ENCODE measurements at regions not wholly inside any gene's neighbourhood (a gene's known extent, or its start where the extent isn't known, plus 50 kb on each side); places are given as distances from the start of the nearest gene placed in this dataset.

DNA sequence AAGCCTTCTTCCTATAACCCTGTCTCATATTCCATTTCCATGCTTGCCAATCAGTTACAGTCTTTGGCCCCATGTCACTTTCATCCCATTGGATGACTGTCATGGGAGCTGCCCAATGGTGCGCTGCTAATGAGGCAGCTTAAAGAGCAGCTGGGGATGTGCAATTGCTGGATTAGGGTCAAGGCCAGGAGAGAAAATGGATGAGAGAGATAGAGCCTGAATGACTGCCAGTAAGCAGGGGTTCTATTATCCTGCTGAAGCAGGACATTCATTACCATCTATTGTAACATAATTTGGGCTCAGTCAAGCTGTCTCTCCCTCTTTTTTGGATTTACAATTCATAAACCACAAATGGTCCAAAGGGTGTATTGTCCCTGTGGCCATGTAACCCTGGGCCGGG, 909.0 kb downstream of the CENPC start:
- H3K9me3 ChIP-seq (ENCODE audit: control insufficient read depth, low read length) = no peaks in the 10 kb centered on the region
- no peaks in the 10 kb centered on the region for H3K4me1 ChIP-seq (ENCODE audit: control insufficient read depth, insufficient read depth, low read length, poor library complexity, severe bottlenecking)
- H3K36me3 ChIP-seq (ENCODE audit: control insufficient read depth, insufficient read depth, low read length) = no peaks in the 10 kb centered on the region
- H3K4me3 ChIP-seq (ENCODE audit: extremely low read depth, insufficient read depth, low read length, poor library complexity, severe bottlenecking) = no peak overlapping the region
- WGBS, 2 experiments (ENCODE audit: insufficient coverage in 2 of 2) = 100% methylated on average over 1 of the region's 2 CpGs; no CpG with 5 or more reads in 1 of the 2 experiments
- H3K27ac ChIP-seq (ENCODE audit: low read depth, low read length, severe bottlenecking) = no peak overlapping the region

DNA sequence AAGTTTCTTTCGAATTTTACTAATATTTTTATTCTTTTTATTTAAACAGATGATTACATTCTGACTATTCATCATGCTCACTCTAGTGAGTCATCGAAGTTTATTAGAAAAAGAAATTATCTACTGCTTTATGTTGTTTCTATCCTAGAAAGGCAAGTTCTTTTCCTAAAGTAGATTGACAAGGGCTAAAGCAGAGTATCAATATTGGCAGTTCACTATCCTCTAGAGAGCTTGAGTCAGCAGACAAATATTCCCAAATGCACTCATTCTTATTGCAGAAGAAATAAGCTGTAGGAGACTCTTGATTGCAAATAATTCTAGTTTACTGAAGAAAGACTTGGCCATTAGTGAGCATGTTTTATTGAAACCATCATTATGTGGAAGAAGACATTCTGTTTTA, 911.8 kb downstream of the CENPC start:
- Histone ChIP-seq H3K27ac (ENCODE audit: low read depth, low read length, severe bottlenecking) (no peak overlapping the region), H3K36me3 (ENCODE audit: control insufficient read depth, insufficient read depth, low read length) (no peaks in the 10 kb centered on the region), H3K4me3 (ENCODE audit: extremely low read depth, insufficient read depth, low read length, poor library complexity, severe bottlenecking) (no peak overlapping the region), H3K4me1 (ENCODE audit: control insufficient read depth, insufficient read depth, low read length, poor library complexity, severe bottlenecking) (no peaks in the 10 kb centered on the region), H3K9me3 (ENCODE audit: control insufficient read depth, low read length) (no peaks in the 10 kb centered on the region)
- WGBS, 2 experiments (ENCODE audit: insufficient coverage in 2 of 2) = no CpG with 5 or more reads among the region's 2 CpGs

DNA sequence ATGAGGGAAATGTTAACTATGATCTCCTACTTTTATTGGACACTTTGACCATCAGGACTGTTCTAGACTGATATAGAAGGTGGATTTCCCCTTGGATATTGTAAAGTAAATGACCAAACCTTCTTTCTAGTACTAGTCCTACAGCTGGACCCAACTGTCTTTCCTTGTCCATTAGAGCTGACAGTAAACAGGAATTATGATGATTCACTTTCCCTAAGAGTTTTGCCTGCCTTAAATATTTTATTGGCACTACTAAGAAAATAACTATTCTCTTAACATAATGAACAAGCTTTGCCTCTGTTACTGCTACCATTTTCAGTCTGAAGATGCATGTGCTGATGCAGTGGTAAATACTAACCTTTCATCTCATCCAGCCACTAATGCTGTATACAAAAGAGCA, 915.4 kb downstream of the CENPC start:
- no peaks in the 10 kb centered on the region for H3K4me1 ChIP-seq (ENCODE audit: control insufficient read depth, insufficient read depth, low read length, poor library complexity, severe bottlenecking)
- no peak overlapping the region for H3K27ac ChIP-seq (ENCODE audit: low read depth, low read length, severe bottlenecking)
- H3K9me3 ChIP-seq (ENCODE audit: control insufficient read depth, low read length) = no peaks in the 10 kb centered on the region
- no peaks in the 10 kb centered on the region for H3K36me3 ChIP-seq (ENCODE audit: control insufficient read depth, insufficient read depth, low read length)
- no peak overlapping the region for H3K4me3 ChIP-seq (ENCODE audit: extremely low read depth, insufficient read depth, low read length, poor library complexity, severe bottlenecking)

DNA sequence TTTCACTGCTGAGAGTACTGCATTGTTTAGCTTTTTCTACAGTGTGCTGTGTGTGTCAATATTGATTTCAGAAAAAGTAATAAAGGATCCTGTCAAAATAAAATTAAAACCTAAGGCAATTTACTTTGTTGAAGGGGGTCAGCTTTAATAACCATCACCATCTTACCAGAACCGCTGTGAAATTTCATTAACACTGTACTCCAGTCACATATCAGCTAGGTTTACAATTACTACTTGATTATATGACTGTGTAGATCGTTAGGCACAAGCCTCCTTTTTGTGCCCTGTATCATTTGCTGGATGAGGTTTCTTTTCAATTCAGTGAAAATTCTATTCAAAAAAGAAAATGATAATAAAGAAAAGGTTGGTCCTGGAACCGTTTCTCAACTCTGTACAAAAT, 917.2 kb downstream of the CENPC start:
- H3K36me3 ChIP-seq (ENCODE audit: control insufficient read depth, insufficient read depth, low read length) = no peaks in the 10 kb centered on the region
- no peaks in the 10 kb centered on the region for H3K9me3 ChIP-seq (ENCODE audit: control insufficient read depth, low read length)
- no peak overlapping the region for H3K27ac ChIP-seq (ENCODE audit: low read depth, low read length, severe bottlenecking)
- H3K4me3 ChIP-seq (ENCODE audit: extremely low read depth, insufficient read depth, low read length, poor library complexity, severe bottlenecking) = no peak overlapping the region
- H3K4me1 ChIP-seq (ENCODE audit: control insufficient read depth, insufficient read depth, low read length, poor library complexity, severe bottlenecking) = no peaks in the 10 kb centered on the region
- no CpG with 5 or more reads among the region's 3 CpGs for WGBS, 2 experiments (ENCODE audit: insufficient coverage in 2 of 2)

DNA sequence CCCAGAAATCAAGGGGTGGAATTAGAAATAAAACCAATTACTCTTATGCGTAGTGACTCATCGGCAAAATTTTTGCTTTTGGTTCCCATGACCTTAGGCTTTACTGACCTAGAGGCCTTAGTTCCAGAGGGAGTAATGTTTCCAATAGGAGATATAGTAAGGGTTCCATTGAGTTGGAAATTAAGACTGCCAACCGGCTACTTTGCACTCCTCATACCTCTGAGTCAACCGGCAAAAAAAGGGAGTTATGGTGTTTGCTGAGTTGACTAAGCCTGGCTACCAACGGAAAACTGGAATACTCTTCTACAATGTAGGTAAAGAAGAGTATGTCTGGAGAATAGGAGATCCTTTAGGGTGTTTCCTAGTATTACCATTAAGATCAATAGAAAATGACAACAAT, 919.8 kb downstream of the CENPC start:
- 80% methylated on average over 1 of the region's 5 CpGs; no CpG with 5 or more reads in 1 of the 2 experiments for WGBS, 2 experiments (ENCODE audit: insufficient coverage in 2 of 2)
- no peak overlapping the region for H3K4me3 ChIP-seq (ENCODE audit: extremely low read depth, insufficient read depth, low read length, poor library complexity, severe bottlenecking)
- H3K27ac ChIP-seq (ENCODE audit: low read depth, low read length, severe bottlenecking) = no peak overlapping the region
- H3K4me1 ChIP-seq (ENCODE audit: control insufficient read depth, insufficient read depth, low read length, poor library complexity, severe bottlenecking) = no peaks in the 10 kb centered on the region
- no peaks in the 10 kb centered on the region for H3K36me3 ChIP-seq (ENCODE audit: control insufficient read depth, insufficient read depth, low read length)
- H3K9me3 ChIP-seq (ENCODE audit: control insufficient read depth, low read length) = no peaks in the 10 kb centered on the region

DNA sequence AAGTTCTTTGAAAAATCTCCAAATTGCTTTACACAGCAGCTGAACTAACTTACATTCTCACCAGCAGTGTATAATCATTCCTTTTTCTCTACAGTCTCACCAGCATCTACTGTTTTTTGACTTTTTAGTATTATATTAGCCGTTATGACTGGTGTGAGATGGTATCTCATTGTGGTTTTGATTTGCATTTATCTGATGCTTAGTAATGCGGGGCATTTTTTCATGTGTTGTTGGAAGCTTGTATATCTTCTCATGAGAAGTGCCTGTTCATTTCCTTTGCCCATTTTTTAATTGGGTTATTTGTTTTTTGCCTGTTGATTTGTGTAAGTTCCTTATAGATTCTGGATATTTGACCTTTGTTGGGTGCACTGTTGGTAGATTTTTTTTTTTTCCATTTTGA, 931.7 kb downstream of the CENPC start:
- no peak overlapping the region for H3K27ac ChIP-seq (ENCODE audit: low read depth, low read length, severe bottlenecking)
- H3K36me3 ChIP-seq (ENCODE audit: control insufficient read depth, insufficient read depth, low read length) = no peaks in the 10 kb centered on the region
- no peaks in the 10 kb centered on the region for H3K4me1 ChIP-seq (ENCODE audit: control insufficient read depth, insufficient read depth, low read length, poor library complexity, severe bottlenecking)
- 96 to 100% methylated on average over 1 to 2 of the region's 2 CpGs for WGBS, 2 experiments (ENCODE audit: insufficient coverage in 2 of 2)
- H3K9me3 ChIP-seq (ENCODE audit: control insufficient read depth, low read length) = peaks cover 7% of the 10 kb centered on the region
- H3K4me3 ChIP-seq (ENCODE audit: extremely low read depth, insufficient read depth, low read length, poor library complexity, severe bottlenecking) = no peak overlapping the region

DNA sequence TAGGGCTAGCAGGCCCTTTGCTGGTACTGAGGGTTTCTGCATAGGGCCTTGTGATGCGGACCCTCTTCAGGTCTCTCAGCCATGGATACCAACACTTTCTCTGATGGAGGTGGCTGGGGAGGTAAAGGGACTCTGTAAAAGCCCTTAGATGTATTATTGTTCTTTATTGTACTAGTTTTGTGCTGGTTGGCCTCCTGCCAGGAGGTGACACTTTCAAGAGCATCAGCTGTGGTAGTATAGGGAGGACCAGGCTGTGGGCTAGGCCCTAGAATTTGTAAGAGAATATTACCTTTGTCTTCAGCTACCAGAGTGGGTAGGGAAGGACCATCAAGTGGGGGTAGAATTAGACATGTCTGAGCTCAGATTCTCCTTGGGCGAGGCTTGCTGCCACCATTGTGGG, 936.3 kb downstream of the CENPC start:
- no peak overlapping the region for H3K27ac ChIP-seq (ENCODE audit: low read depth, low read length, severe bottlenecking)
- H3K4me1 ChIP-seq (ENCODE audit: control insufficient read depth, insufficient read depth, low read length, poor library complexity, severe bottlenecking) = no peaks in the 10 kb centered on the region
- H3K36me3 ChIP-seq (ENCODE audit: control insufficient read depth, insufficient read depth, low read length) = no peaks in the 10 kb centered on the region
- no peak overlapping the region for H3K4me3 ChIP-seq (ENCODE audit: extremely low read depth, insufficient read depth, low read length, poor library complexity, severe bottlenecking)
- H3K9me3 ChIP-seq (ENCODE audit: control insufficient read depth, low read length) = no peaks in the 10 kb centered on the region
- 80 to 100% methylated on average over 1 of the region's 2 CpGs for WGBS, 2 experiments (ENCODE audit: insufficient coverage in 2 of 2)

DNA sequence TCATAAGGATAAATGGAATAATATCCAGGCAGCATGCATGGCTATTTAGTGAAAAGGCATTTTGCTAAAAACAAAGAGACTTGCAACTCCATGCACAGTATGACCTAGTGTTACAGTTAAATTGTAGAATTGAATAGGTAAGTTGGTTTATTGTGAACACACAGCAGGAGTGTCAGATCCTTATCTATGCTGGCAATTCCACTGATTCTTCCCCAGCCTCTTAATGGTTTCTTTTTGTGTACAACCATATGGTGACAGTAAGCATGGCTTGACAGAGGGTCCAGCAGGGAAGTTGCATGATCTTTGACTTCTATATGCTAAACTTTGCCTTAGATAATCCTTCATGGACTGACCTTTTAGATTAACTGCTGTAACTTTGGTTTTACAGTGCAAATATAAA, 936.6 kb upstream of the EPHA5 start:
- Histone ChIP-seq H3K9me3 (ENCODE audit: control insufficient read depth, low read length) (no peaks in the 10 kb centered on the region), H3K36me3 (ENCODE audit: control insufficient read depth, insufficient read depth, low read length) (no peaks in the 10 kb centered on the region), H3K4me3 (ENCODE audit: extremely low read depth, insufficient read depth, low read length, poor library complexity, severe bottlenecking) (no peak overlapping the region), H3K27ac (ENCODE audit: low read depth, low read length, severe bottlenecking) (no peak overlapping the region), H3K4me1 (ENCODE audit: control insufficient read depth, insufficient read depth, low read length, poor library complexity, severe bottlenecking) (no peaks in the 10 kb centered on the region)

DNA sequence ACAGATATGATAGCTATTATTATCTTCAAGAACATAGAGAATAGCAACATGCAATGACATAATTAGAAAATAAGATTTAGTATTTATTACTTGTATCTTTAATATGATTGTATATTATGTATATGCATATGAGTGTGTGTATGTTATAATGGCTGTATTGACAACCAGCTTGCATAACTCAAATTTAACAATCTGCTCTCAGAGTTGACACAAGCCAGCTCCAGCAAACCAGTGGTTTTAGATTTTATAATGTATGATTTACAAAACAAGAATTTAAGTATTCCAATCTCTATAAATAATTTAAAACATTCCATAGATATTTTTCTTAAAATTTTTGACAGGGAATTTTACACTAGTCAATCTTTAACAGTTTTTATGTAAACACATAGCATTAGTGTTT, 935.9 kb upstream of the EPHA5 start:
- H3K4me3 ChIP-seq (ENCODE audit: extremely low read depth, insufficient read depth, low read length, poor library complexity, severe bottlenecking) = no peak overlapping the region
- no peak overlapping the region for H3K27ac ChIP-seq (ENCODE audit: low read depth, low read length, severe bottlenecking)
- no peaks in the 10 kb centered on the region for H3K36me3 ChIP-seq (ENCODE audit: control insufficient read depth, insufficient read depth, low read length)
- H3K4me1 ChIP-seq (ENCODE audit: control insufficient read depth, insufficient read depth, low read length, poor library complexity, severe bottlenecking) = no peaks in the 10 kb centered on the region
- no peaks in the 10 kb centered on the region for H3K9me3 ChIP-seq (ENCODE audit: control insufficient read depth, low read length)

DNA sequence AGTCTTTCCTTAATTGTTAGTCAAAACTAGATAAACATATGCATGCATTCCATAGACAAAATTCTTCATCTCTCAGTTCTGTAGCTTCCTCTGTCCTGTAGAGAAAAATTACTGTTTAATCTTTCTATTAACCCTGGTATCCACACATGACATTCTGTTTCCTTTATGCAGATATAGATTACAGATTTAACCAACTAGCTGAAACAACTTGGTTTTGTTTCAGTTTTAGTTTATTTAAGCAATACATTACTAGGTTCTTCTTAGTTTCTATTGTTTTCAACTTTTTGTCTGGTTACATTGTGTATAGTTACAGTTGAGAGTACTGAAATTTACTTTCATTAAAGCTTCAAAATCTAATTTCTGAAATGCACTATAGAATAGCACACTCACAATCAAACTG, 933.9 kb upstream of the EPHA5 start:
- Histone ChIP-seq H3K4me1 (ENCODE audit: control insufficient read depth, insufficient read depth, low read length, poor library complexity, severe bottlenecking) (no peaks in the 10 kb centered on the region), H3K4me3 (ENCODE audit: extremely low read depth, insufficient read depth, low read length, poor library complexity, severe bottlenecking) (no peak overlapping the region), H3K27ac (ENCODE audit: low read depth, low read length, severe bottlenecking) (no peak overlapping the region), H3K36me3 (ENCODE audit: control insufficient read depth, insufficient read depth, low read length) (no peaks in the 10 kb centered on the region), H3K9me3 (ENCODE audit: control insufficient read depth, low read length) (no peaks in the 10 kb centered on the region)

DNA sequence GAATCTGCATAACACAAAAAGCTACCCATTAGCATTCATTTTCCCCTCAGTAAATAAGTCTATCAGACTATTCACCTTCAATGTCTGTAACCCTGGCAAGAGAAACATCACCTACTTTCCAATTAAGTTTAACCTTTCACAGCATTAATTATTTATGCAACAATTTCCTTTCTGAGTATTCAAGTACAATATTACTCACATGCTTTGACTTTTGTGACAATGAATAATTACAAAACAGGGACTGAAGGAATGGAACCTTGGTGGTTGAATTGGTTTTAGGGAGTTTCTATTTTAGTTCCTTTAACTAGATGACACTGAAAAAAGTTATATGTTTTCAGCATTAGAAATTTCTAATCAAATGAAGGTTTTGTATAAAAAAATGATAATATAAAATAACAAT, 932.3 kb upstream of the EPHA5 start:
- no peaks in the 10 kb centered on the region for H3K36me3 ChIP-seq (ENCODE audit: control insufficient read depth, insufficient read depth, low read length)

DNA sequence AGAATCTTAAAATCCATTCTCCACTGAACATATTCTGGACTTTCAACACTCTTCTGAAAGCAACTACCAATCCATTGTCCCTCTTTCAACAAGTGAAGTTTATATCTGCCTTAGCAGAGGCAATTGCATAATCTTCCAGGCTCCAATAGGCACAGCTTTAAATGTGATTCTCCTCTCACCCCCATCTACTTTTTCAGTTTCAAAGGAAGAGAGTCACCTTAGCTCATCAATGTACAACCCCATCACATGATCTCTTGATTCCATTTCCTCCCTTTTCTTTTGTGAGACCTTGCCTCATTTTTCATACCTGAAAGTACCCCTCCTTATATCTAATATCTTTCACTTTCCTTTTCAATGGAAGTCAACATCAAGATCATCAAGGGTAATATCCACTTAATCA, 921.7 kb upstream of the EPHA5 start:
- Histone ChIP-seq H3K4me1 (ENCODE audit: control insufficient read depth, insufficient read depth, low read length, poor library complexity, severe bottlenecking) (no peaks in the 10 kb centered on the region), H3K4me3 (ENCODE audit: extremely low read depth, insufficient read depth, low read length, poor library complexity, severe bottlenecking) (no peak overlapping the region), H3K27ac (ENCODE audit: low read depth, low read length, severe bottlenecking) (no peak overlapping the region), H3K9me3 (ENCODE audit: control insufficient read depth, low read length) (no peaks in the 10 kb centered on the region), H3K36me3 (ENCODE audit: control insufficient read depth, insufficient read depth, low read length) (no peaks in the 10 kb centered on the region)

More for the DNA sequence above, 932.3 kb upstream of the EPHA5 start:
- Histone ChIP-seq H3K4me3 (ENCODE audit: extremely low read depth, insufficient read depth, low read length, poor library complexity, severe bottlenecking) (no peak overlapping the region), H3K9me3 (ENCODE audit: control insufficient read depth, low read length) (no peaks in the 10 kb centered on the region), H3K27ac (ENCODE audit: low read depth, low read length, severe bottlenecking) (no peak overlapping the region), H3K4me1 (ENCODE audit: control insufficient read depth, insufficient read depth, low read length, poor library complexity, severe bottlenecking) (no peaks in the 10 kb centered on the region)

Measured in mesodermal cell (in vitro differentiated cells).